Esophagus squamous epithelium (tissue), 5 donors: ENCODE measurements at regions not wholly inside any gene's neighbourhood (a gene's known extent, or its start where the extent isn't known, plus 50 kb on each side); places are given as distances from the start of the nearest gene placed in this dataset.

Experiments
- DNase-seq: peaks from one replicate; lab custom pipeline; 2025; lab: John Stamatoyannopoulos, UW
- H3K27ac ChIP-seq, 4 donors: fragments of 200-600 bp; sonication (generic); one replicate each; pipeline ENCODE4 v1.5.1; 2016 to 2019; ENCODE audit warnings: mild to moderate bottlenecking in 1 of 4
- H3K27me3 ChIP-seq, 4 donors: fragments of 200-600 bp; sonication (generic); 1 replicate in 3 of 4; 2 replicates in 1 of 4; pipeline versions ENCODE4 v1.5.1 to v1.6.0; 2017 to 2021; ENCODE audit warnings: antibody characterized with exemption in 1 of 4
- H3K36me3 ChIP-seq, 3 donors: fragments of 200-600 bp; sonication (generic); one replicate each; pipeline ENCODE4 v1.5.1; 2016 to 2019
- H3K4me1 ChIP-seq, 3 donors: fragments of 200-600 bp; sonication (generic); one replicate each; pipeline ENCODE4 v1.5.1; 2017 to 2019
- H3K4me3 ChIP-seq, 4 donors: fragments of 200-600 bp; sonication (generic); 1 replicate in 3 of 4; 2 replicates in 1 of 4; pipeline ENCODE4 v1.5.1; 2016 to 2019; ENCODE audit warnings: mild to moderate bottlenecking in 2 of 4, moderate library complexity in 1 of 4
- H3K9me3 ChIP-seq, 3 donors: fragments of 200-600 bp; sonication (generic); one replicate each; pipeline ENCODE4 v1.5.1; 2016 to 2019
- CTCF ChIP-seq, 6 experiments: fragments of 450-650 bp in 4 of 6; fragments of 200-600 bp in 2 of 6; sonication (generic) in 2 of 6; IDR thresholded peaks; one replicate each; pipeline ENCODE4 v1.5.1; 2016 to 2019; ENCODE audit warnings: antibody characterized with exemption in 6 of 6, mild to moderate bottlenecking in 4 of 6, moderate library complexity in 4 of 6
- POLR2A ChIP-seq, 4 donors: fragments of 450-650 bp; IDR thresholded peaks; one replicate each; pipeline ENCODE4 v1.6.1; 2017; ENCODE audit warnings: antibody characterized with exemption in 4 of 4, mild to moderate bottlenecking in 4 of 4, moderate library complexity in 3 of 4
- WGBS, 2 donors: methylation state at CpG; one replicate each; pipeline ENCODE4 v1.1.5; 2018; 5-methylcytosine and 5-hydroxymethylcytosine counted together
- intact Hi-C: fragments of 100-400 bp; cut with DNase I; formaldehyde crosslinking; loops from one replicate; pipeline ENCODE4 v1.15.0; 2022
- donor health status: DM: yes; HTN: yes; CAD: no.

GRCh38 chr6:143605906-143606521 lies 71.8 kb upstream of the PHACTR2 start:
- 88 to 93% methylated on average over 6 of the region's 6 CpGs for WGBS, 2 donors

DNA sequence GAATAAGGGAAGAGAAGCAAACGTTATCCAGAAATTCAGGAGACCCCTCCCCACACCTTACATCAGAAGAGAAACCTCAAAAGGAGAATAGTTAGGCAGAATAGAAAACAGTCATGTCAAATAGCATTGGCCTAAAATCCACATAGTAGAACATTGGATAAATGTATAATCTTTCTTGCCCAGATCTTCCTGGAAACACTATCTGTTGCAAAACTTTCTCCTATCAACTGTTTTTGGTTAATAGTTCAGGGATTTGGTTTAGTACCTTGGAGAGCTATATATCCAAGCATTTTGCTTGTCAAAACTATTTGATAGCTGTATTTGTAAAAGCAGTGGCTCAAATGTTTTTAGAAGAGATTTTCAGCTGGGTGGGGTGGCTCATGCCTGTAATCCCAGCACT lies 74.3 kb upstream of the PHACTR2 start:
- H3K27me3 ChIP-seq = no peaks in the 10 kb centered on the region
- WGBS, 2 donors = 82 to 85% methylated on average over 1 of the region's 1 CpG
- H3K4me1 ChIP-seq = peaks cover 0 to 18% (median 2%) of the 10 kb centered on the region in 3 donors
- no peak overlapping the region for H3K27ac ChIP-seq
- no peak for DNase-seq
- no peaks in the 10 kb centered on the region for H3K9me3 ChIP-seq
- no peaks in the 10 kb centered on the region for H3K36me3 ChIP-seq
- TF ChIP-seq CTCF (IDR thresholded peaks at IDR 0.05) (no peak), POLR2A (IDR thresholded peaks at IDR 0.05) (no peak)
- intact Hi-C loops = no loop called here
- H3K4me3 ChIP-seq = no peak overlapping the region

More at GRCh38 chr6:143605906-143606521, 71.8 kb upstream of the PHACTR2 start:
- intact Hi-C loops = no loop called here
- no peaks in the 10 kb centered on the region for H3K9me3 ChIP-seq
- H3K4me3 ChIP-seq = no peak overlapping the region
- no peaks in the 10 kb centered on the region for H3K27me3 ChIP-seq
- H3K27ac ChIP-seq = no peak overlapping the region
- no peak for DNase-seq
- H3K36me3 ChIP-seq = no peaks in the 10 kb centered on the region
- H3K4me1 ChIP-seq = peaks cover 0 to 19% (median 2%) of the 10 kb centered on the region in 3 donors
- TF ChIP-seq POLR2A (IDR thresholded peaks at IDR 0.05) (no peak), CTCF (IDR thresholded peaks at IDR 0.05) (no peak)

- Histone ChIP-seq H3K27ac (no peak overlapping the region), H3K4me1 (peaks cover 0 to 16% (median 6%) of the 10 kb centered on the region in 3 donors), H3K9me3 (no peaks in the 10 kb centered on the region), H3K27me3 (no peaks in the 10 kb centered on the region), H3K4me3 (no peak overlapping the region), H3K36me3 (no peaks in the 10 kb centered on the region)
- 49 to 68% methylated on average over 2 of the region's 2 CpGs for WGBS, 2 donors
- intact Hi-C loops = no loop called here
- TF ChIP-seq POLR2A (IDR thresholded peaks at IDR 0.05) (no peak), CTCF (IDR thresholded peaks at IDR 0.05) (no peak)
- DNase-seq = no peak
These were observed 76.3 kb upstream of the PHACTR2 start for GRCh38 chr6:143601504-143601903.

- Histone ChIP-seq H3K9me3 (no peaks in the 10 kb centered on the region), H3K4me1 (peaks cover 0 to 23% (median 11%) of the 10 kb centered on the region in 3 donors), H3K27me3 (no peaks in the 10 kb centered on the region), H3K27ac (no peak overlapping the region), H3K4me3 (no peak overlapping the region), H3K36me3 (no peaks in the 10 kb centered on the region)
- no peak for DNase-seq
- WGBS, 2 donors = 89 to 90% methylated on average over 2 of the region's 2 CpGs
- intact Hi-C loops = no loop called here
- TF ChIP-seq POLR2A (IDR thresholded peaks at IDR 0.05) = no peak
- no peak for TF ChIP-seq CTCF (IDR thresholded peaks at IDR 0.05)
These were observed 76.9 kb upstream of the PHACTR2 start for GRCh38 chr6:143600821-143601220.

DNA sequence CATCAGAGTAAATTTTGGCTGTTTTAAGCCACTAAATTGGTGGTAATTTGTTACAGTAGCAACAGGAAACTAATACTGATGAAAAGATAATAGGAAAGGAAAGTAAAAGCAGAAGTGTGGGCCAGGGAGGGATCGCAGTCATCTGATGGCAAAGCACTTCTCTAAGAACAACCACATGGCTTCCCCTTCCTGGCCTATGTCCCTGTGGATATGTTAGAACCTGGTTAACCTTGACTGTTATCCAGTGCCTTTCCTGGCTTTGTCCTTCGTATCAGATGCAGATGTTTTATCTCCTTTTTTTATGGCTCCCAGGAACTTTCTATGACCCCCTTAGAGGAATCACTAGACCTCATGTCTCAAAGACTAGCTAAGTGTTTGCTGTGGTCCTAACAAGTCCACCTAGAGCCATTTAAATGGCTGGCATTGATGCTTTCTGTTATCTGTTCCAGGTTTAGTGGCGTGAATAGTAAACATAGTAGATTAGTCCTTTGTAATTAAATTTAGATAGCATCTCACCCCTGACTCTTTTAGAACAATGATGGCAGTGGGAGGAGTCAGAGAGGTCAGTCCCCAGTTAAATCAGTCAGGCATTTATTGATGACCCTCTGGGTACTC lies 79.2 kb upstream of the PHACTR2 start:
- intact Hi-C loops = no loop called here
- H3K27me3 ChIP-seq = no peaks in the 10 kb centered on the region
- H3K27ac ChIP-seq = peak overlapping the region in 1 of 4 donors; percentile 28
- WGBS, 2 donors = 44 to 60% methylated on average over 3 of the region's 3 CpGs
- TF ChIP-seq POLR2A (IDR thresholded peaks at IDR 0.05) (no peak), CTCF (IDR thresholded peaks at IDR 0.05) (no peak)
- no peak for DNase-seq
- H3K4me3 ChIP-seq = no peak overlapping the region
- H3K36me3 ChIP-seq = no peaks in the 10 kb centered on the region
- H3K9me3 ChIP-seq = no peaks in the 10 kb centered on the region
- peaks cover 0 to 34% (median 27%) of the 10 kb centered on the region in 3 donors for H3K4me1 ChIP-seq
